ENCODE measurements at regions not wholly inside any gene's neighbourhood (a gene's known extent, or its start where the extent isn't known, plus 50 kb on each side); places are given as distances from the start of the nearest gene placed in this dataset.
"Not testable (repeated sequence)": the region's sequence is repeated elsewhere in the genome, so short reads cannot be mapped to it uniquely, and the experiment has no call there.

DNA sequence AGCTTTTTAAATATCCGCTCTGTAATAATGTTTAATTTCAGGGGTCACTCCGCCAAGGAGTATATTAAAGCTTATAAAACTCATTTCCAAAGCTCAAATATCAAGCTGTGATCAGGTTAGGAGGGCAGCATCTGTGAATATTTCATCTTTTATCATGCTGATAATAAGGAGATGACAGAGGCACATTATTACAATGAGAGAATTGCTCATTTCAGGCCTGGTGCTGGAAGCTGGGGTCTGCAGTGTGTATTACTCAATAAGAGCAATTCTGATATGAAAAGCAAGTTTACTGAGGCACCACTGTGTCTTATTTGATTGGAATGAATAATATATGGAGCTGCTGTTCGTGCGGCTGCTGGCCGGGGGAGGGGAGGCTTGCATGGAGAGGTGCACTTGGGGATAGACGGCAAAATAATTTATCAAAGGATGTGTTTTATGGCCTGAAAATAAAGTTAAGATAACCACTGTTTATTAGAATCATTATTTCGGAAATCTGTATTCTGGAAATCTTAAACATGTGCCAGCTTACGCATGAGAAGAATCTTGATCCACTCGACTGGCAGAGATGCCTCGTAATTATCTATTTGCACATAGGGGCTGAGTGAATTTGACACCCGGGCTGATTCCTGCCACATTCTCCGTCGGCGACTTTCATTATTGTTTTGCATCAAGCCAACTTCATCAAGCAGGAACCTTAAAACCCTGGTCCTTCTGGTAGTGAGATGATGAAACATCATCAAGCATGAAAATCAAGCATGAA, 173.2 kb downstream of the RRAGC start:
- no peak for ATAC-seq

DNA sequence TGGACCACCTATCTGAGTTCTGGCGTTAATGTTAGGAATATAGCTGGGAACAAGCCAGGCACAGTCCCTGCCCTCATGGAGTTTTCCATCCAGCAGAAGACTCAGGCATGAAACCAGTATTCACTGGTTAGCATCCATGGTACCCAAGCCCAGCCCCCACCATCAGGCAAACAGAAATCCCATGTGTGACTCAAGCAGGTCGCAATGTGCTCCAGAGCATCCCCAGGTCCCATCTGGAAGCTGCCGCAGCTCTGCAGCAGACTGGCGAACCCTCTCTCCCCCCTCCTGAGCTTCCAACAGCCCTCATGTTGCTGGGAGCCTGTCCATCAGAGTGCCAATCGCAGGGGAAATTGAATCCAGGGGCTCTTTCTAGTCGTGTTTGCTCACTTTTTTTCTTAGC, 174.2 kb downstream of the RRAGC start:
- no peak for ATAC-seq
- DNase-seq = no peak
- intact Hi-C loops (cut with micrococcal nuclease) = no loop called here

More for the DNA sequence above, 173.2 kb downstream of the RRAGC start:
- intact Hi-C loops (cut with micrococcal nuclease) = no loop called here
- DNase-seq = no peak

DNA sequence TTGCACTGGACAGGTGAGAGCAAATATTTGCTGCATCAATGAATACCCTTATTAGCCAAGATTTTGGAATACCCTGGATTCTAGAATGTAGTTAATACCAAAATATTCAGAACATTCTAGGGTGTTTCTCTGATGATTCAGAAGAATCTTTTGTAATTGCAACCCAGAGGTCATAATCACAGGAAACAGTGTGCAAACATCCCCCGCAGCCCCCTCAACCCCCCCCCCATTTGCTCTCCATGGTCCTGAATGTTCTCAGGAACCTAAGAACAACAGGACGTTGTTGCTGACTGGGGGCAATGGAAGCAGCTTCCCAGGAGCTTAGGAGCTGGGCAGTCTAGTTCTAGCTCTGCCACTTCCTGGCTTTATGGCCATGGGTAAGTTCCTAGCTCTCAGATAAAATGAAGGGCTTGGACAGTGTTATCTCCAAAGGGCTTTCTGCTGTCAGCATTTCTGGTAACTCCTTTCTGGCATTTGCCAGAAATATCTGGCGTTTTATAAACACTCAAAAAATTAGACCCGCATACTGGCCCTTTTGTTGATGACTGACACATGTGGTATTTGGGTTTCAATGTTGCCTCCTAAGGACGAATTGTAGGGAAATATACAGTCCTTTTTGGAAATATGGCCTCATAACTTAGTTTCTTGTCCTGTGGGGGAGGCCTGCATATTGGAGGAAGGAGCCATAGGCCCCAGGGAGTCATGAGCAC, 178.6 kb downstream of the RRAGC start:
- intact Hi-C loops (cut with micrococcal nuclease) = no loop called here
- no peak for ATAC-seq
- DNase-seq = no peak

DNA sequence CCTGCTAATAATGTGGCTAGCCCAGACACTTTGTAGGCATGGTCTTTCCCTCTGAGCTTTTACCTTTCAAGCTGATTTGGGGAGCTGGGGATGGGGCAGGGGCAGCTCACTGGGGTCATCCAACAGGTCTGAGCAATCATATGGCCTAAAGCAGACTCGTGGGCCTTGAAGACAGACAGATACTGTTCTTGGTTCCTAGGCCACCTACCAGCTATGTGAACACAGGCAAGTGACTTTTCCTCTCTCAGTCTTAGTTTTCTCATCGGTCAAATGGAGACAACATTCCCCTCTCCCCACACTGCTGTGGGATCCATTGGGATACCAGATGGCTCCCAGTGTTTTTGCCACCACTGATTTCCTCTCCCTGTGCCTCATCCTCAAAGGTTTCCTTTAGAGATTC, 181.8 kb downstream of the RRAGC start:
- DNase-seq (no peak), ATAC-seq (no peak)
- intact Hi-C loops (cut with micrococcal nuclease) = no loop called here

DNA sequence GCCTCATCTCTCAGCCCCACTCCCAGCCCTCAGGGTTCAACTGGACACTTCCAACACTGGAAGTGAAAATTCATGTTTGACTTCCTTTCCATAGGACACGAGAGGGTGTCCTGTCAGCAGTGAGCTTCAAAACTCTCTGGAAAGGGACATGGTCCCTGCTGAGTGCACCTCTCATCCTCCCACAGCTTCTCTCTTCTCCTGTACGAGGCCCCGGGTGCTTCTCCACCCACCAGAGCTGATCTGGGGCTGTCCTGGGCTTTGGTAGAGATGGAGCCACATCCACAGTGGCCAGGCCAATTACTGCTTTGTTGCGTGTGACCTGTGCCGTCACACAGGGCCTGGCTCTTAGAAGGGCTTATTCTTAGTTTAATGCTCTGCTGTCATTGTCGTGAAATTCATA, 182.3 kb downstream of the RRAGC start:
- ATAC-seq = no peak

DNA sequence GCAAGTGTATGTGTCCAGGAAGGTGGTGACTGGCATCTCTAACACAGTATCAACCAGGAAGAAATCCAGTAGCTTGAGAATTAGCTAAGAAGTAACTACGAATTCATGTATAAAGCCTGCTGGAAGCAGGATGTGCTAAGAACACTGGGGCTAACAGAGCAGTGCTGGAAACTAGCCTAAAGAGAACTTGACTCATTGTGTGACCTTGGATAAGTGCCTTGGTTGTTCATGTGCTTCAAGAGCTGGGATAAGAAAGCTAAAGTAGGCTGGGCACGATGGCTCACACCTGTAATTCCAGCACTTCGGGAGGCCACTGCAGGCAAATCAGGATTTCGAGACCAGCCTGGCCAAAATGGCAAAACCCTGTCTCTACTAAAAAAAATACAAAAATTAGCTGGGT, 186.9 kb downstream of the RRAGC start:
- intact Hi-C loops (cut with micrococcal nuclease) = no loop called here
- ATAC-seq (peak; percentile 71), DNase-seq (no peak)

More for the DNA sequence above, 182.3 kb downstream of the RRAGC start:
- DNase-seq = no peak
- intact Hi-C loops (cut with micrococcal nuclease) = no loop called here

DNA sequence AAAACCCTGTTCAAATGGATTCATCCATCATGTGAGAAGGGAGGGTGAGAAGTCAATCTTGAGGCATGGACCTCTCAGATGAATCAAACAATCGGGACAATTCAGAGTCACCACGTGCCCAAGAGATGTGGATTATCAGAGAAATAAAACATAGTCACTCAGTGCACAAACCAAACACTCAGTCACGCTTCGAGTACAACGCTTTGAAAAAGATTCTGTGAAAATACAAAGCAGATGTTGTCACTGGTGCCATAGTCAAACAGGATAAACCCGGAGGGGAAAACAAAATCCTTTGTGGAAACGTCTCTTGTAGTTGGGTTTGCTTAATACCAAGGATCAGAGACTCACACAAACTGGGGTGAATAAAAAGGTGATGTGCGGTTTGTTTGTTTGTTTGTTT, 188.4 kb downstream of the RRAGC start:
- intact Hi-C loops (cut with micrococcal nuclease) = no loop called here
- DNase-seq = no peak
- ATAC-seq = no peak

DNA sequence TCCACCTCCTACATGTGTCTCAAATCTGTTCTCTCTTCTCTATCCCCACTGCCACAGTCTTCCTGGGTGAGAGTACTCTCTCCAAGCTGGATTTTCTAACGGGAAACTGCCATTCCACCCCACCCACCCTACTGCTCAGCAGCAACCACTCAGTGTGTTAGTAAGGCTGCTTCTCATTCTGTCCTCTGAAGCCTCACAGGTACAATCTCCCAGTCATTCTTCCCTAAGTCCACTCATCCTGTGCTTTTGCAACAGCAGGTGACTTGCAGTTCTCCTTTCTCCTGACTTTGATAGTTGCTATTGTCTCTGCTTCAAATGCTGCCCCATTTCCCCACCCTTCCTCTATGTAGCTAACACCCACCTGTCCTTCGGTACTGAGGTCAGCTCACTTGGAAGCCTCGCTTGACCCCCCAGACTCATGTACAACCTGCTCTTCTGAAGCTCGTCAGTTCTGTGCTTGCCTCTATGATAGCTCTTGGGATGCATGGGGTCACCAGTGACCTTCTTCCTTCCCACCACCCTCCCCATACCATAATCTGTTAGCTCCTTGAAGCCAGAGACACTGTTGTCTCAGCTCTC, 188.9 kb downstream of the RRAGC start:
- intact Hi-C loops (cut with micrococcal nuclease) = no loop called here
- ATAC-seq (no peak), DNase-seq (no peak)

DNA sequence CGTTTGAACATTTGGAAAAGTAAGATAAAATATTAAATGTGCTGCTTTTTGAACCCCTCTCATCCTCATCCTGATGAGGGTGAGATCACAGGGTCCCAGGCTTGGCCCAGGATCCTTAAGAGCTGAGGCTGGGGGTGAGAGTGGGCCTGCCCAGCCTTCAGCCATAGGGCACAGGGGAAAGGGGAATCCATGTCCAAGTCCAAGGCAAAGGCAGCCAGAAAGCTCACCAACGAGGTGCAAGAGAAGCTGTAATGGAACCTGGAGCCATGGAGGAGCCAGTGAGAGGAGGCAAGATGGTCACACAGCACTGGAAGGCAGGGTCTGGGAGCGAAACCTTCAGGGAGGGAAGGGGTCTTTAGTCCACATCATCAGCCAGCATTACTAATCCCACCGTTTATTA, 191.9 kb downstream of the RRAGC start:
- DNase-seq = no peak
- ATAC-seq = no peak
- intact Hi-C loops (cut with micrococcal nuclease) = no loop called here

DNA sequence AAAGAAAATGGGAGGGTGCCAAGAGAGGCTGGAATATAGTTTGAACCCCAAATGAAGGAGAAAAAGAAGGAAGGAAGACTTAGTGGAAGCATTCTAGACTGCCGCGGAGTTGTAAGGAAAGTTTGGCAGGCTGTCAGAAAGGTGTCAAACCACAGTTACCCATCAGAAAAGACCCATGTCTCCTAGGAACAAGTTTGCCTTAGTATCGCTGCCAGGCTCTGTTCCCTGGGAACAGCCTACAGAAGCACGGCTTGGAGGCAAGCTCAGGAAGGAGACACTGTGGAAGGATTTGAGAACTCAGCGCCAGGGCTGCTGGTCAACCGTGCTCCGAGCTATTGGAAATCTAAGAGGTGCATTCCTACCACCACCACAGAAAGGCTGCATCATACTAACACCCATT, 197.4 kb downstream of the RRAGC start:
- DNase-seq = no peak
- ATAC-seq = no peak
- intact Hi-C loops (cut with micrococcal nuclease) = no loop called here

DNA sequence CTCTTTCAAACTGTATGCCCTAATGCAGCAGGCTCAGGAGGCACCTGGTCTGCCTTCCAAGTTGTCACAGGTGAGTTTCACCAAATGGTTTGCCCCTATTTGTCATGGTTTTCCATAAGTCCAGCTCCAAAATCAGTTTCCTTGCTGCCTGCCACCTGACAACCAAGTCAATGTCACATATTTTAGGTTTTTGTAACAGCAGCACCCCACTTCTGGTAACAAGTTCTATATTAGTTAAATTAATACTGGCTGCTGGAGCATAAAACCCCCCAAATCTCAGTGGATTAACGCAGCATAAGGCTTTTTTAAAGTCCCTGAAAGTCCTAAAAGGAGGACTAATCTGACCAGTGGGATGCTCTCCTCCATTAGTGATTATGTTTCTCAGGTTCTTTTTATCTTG, 200.7 kb downstream of the RRAGC start:
- DNase-seq = no peak
- no peak for ATAC-seq
- intact Hi-C loops (cut with micrococcal nuclease) = no loop called here

DNA sequence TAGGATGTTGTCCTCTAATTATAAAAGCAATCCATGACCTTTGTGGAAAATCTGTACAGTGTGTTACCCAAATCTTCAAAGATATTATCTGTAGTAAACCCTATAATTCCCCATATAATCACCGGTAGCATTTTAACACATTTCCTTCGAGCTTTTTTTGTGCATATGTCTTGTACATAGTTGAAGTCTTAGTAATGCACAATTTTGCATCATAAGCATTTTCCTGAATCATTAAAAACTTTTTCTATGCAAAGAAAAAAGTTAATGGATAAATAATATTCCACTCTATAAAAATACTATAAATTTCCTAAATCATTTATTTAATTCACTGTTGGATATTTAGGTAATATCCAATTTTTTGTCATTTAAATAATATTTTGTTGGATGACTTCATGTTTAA, 201.7 kb downstream of the RRAGC start:
- no peak for DNase-seq
- intact Hi-C loops (cut with micrococcal nuclease) = no loop called here
- no peak for ATAC-seq

DNA sequence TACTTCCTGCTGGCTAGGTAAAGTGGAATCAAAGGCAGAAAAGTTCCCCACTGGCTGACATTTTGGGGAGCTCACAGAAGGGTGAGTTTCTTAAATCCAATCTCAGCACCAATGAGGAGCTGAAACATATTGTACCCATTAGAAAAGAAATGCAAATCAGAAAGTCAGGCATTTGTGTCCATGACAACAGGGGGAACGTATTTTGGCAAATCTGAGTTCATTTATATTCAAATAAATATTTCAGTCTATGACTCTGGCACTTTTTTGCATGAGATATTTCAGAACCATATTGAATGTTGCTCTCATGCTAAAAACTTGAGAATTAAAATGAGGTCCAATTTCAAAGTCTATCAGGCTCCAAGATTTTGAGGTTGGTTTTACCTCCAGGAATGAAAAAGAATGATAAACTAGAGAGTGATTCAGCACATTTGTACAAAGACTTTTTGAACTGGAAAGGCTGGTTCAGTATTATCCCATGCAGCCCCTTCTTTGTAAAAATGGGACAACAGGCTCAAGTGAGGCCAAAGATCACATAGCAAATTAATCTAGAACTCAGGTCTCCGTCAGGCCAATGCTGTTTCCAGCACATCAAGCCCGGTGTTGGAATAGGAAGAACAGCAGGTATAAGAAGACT, 202.2 kb downstream of the RRAGC start:
- ATAC-seq = no peak
- no peak for DNase-seq
- intact Hi-C loops (cut with micrococcal nuclease) = no loop called here

DNA sequence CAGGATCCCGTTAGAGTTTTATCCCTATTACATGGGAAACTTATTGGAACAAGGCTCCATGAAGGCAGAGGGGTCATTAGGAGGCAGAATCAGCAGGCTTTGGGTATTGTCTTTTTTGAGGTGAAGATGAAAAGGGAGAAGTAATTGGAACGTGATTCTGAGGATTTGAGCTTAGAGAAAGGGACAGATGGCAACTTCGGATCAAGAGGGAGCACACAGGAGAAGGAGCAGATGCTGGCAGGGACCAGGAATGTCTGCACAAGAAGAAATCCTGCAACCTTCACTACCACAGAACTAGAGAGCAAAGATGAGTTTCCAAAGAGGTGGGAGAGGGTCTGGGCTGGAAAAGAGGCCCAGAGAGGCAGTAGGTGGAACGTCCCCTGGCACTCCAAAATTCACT, 202.8 kb downstream of the RRAGC start:
- intact Hi-C loops (cut with micrococcal nuclease) = no loop called here
- ATAC-seq (no peak), DNase-seq (no peak)

DNA sequence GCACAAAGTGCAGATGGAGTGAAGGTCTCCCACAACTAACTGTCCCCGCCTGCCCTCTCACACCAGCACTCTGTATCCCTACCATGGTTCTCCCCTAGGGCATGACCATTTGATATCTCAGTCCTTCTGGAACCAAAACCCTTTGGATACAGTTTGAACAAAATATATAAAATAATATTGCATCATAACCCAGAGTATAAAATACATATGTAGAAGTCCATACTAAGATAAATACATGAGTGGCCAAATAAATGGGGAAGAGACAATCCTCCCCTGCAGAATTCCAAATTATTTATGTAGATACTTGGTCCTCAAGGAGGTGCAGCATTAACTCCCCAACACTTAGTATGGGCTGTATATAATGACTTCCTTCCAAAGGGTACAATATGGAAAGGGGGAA, 207.4 kb downstream of the RRAGC start:
- DNase-seq (no peak), ATAC-seq (no peak)
- intact Hi-C loops (cut with micrococcal nuclease) = no loop called here

DNA sequence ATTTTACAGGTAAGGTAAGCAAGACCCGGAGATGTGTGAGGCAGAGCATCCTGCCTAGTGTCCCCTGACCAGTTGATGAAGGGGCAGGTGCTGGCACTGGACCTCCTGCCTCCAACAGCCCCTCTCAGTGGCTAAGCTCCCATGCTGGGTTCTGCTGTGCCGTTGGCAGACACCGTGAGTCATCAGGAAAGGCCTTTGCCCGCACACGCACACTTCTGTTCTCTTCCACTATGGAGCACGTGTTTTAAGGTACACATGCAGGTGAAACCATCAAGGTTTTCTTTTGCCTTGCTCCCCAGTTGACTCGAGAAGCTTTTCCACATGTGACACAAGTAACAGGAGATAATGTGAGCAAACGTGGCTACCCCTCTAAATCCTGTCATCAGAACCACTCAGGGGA, 207.9 kb downstream of the RRAGC start:
- ATAC-seq (no peak), DNase-seq (no peak)
- intact Hi-C loops (cut with micrococcal nuclease) = no loop called here

DNA sequence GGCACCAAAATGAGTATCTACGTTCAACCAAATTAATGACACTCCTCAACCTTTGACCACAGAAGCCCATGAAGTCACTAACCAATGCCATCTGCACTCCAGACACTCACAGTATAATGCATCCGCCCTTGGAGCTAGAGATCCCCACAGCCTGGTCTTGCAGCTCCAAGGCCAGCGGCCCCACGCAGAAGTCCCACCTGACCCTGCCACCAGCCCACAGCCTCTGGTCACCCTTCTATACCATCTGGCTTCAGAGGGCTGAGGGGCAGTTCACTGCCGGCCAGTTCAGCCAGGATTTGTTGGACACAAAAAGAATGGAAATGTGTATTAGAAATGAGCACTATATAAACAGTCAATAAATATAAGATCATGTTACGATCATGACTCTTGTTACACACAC, 211.2 kb downstream of the RRAGC start:
- ATAC-seq = no peak
- intact Hi-C loops (cut with micrococcal nuclease) = no loop called here
- no peak for DNase-seq

DNA sequence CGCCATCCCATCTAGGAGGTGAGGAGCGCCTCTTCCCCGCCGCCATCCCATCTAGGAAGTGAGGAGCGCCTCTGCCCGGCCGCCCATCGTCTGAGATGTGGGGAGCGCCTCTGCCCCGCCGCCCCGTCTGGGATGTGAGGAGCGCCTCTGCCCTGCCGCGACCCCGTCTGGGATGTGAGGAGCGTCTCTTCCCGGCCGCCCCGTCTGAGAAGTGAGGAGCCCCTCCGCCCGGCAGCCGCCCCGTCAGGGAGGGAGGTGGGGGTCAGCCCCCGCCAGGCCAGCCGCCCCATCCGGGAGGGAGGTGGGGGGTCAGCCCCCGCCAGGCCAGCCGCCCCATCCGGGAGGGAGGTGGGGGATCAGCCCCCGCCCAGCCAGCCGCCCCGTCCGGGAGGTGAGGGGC, 212.2 kb downstream of the RRAGC start:
- ATAC-seq; DNase-seq; intact Hi-C loops (cut with micrococcal nuclease): not testable (repeated sequence)

DNA sequence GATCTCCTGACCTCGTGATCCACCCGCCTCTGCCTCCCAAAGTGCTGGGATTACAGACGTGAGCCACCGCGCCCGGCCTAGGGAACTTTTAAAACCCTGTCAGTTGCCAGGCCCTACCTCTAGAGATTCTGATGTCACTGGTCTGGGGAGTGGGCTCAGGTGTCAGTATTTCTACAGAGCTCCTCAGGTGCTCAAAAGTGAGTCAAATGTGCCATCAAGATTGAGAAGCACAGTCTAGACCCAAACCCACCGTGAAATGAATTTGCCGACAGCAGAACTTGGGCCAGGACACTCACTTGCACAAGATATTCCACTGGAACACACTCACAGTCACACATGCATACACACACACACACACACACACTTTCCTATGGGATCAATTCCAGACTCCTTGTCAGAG, 215.5 kb downstream of the RRAGC start:
- ATAC-seq (no peak), DNase-seq (no peak)
- intact Hi-C loops (cut with micrococcal nuclease) = no loop called here

DNA sequence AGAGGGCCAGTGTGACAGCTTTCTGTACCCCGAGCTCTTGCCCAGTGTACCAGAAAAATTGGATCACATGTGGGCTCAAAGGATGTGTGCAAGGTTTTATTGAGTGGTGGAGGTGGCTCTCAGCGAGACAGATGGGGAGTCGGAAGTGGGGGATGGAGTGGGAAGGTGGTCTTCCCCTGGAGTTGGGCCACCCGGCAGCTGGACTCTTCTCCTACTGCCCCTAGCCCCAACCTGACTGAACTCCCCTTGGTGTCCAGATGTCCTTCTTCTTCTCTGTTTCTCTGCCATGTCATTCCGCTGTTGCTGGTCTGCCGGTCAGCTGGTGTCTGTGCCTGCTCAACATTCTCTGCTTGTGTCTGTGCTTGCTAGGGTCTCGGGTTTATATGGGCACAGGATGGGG, 217.9 kb downstream of the RRAGC start:
- ATAC-seq (no peak), DNase-seq (no peak)
- intact Hi-C loops (cut with micrococcal nuclease) = no loop called here

All from left ventricle myocardium superior (tissue), 1 donor.